ENCODE measurements at regions not wholly inside any gene's neighbourhood (a gene's known extent, or its start where the extent isn't known, plus 50 kb on each side); places are given as distances from the start of the nearest gene placed in this dataset.

GRCh38 chr3:181764544-181764943 lies 52.8 kb downstream of the SOX2 start:
- no peak for DNase-seq (ENCODE audit: low spot score)

DNA sequence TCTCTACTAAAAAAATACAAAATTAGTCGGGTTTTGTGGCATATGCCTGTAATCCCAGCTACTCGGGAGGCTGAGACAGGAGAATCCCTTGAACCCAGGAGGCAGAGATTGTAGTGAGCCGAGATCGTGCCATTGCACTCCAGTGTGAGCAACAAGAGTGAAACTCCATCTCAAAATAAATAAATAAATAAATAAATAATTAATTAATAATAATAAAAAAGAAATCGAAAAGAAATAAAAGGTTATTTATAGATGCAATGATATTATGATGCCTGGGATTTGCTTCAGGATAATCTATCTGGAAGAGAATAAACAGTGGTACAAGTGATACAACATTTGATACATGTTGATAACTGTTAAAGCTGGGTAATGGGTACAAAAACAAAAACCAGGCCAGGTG lies 58.6 kb downstream of the SOX2 start:
- DNase-seq (ENCODE audit: low spot score): no peak

DNA sequence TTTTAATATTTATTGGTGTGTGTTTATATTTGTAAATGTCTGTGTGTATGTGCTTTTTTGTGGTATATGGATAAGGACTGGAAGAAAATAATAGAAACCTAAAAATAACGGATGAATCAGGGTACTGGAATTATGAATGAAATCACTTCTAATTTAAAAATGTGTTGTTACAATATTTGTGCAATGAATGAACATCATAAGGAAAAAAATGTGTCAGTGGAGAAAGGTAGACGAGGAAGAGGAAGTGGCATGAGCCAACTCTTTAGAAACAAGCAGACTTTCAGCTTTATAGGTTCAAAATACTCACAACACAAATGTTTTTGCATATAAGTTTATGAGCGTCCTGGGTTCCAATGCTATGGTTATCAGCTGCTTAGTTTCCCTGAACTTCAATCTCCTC lies 59.4 kb downstream of the SOX2 start:
- no peak for DNase-seq (ENCODE audit: low spot score)

- DNase-seq (ENCODE audit: low spot score): no peak
Measured at GRCh38 chr3:181772166-181772565, 60.4 kb downstream of the SOX2 start.

GRCh38 chr3:181773921-181774320 lies 62.2 kb downstream of the SOX2 start:
- peak; percentile 33 for DNase-seq (ENCODE audit: low spot score)

GRCh38 chr3:181782306-181782954 lies 70.7 kb downstream of the SOX2 start:
- no peak for DNase-seq (ENCODE audit: low spot score)

GRCh38 chr3:181790561-181790960 lies 78.8 kb downstream of the SOX2 start:
- DNase-seq (ENCODE audit: low spot score): no peak

DNA sequence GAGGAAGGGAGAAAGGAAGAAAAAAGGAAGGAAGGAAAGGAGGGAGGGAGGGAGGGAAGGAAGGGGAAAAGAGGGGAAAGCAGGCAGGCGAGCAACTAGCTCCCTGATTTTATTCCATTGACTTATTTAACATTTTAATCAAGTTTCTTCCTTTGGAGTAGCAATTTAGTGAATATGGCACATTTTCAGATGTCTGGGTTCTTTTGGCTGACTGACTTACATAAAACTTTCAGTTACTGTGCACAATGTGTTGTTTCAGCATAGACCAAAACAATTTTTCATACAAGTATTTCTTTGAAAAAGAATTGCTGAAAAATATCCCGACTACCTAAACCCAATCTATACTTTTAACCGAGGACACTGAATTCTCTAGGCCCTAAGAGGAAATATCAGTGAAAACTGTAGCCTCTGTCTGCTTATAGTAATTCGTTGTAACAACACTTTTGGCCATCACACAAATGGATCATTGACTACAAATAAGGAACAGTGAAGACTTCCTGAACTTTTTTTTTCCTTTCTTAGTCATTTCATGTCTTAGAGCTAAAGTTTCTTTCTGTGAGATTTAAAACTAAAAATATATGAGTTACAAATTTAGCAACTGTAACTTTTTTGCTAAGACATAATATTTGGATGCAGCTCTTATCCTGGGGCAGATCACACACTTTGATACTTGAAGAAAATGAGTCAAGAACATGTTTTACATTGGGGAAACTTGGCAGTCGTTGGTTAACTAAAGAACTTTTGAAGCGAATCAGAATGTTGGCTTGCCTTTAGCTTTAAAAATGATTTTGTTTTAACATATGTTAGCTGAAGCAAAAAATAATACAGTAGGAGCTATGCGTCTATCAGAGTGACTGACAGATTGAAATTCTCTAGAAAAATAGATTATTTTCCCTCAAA lies 79.6 kb downstream of the SOX2 start:
- no peak for DNase-seq (ENCODE audit: low spot score)

DNA sequence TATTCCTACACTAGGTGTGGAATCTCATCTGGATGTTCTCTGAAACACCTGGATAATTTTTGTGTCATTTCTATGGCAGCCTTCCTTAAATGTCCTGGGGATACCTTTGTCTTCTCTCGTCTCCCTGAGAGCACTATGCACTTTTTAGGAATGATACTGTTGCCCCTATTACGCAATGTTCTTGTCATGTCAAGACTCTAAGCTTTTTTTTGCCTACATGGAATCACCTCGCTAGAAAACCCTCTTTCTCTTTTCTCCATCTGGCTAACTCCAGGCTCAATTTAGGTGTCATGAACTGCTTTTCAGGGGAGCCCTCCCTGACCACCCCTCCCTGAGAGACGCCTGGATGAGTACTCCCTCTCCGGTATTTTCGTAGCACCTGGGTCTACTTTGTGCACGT lies 81.3 kb downstream of the SOX2 start:
- DNase-seq (ENCODE audit: low spot score): no peak

GRCh38 chr3:181794011-181794790 lies 82.5 kb downstream of the SOX2 start:
- no peak for DNase-seq (ENCODE audit: low spot score)

DNA sequence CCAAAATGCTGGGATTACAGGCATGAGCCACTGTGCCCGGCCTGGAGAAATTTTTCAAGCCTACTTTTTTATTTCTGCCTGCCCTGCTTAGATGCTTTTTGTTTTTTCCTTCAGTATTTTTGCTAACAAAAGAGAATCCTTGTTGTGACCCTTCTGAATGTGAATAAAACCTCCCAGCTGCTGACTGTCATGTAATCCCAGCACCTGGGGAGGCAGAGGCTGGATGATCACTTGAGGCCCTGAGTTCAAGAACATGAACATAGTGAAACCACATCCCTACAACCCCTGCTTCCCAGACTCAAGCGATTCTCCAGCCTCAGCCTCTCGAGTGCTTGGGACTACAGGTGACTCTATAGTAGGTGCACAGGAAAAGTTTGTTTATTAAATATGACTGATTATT lies 84.9 kb downstream of the SOX2 start:
- no peak for DNase-seq (ENCODE audit: low spot score)

DNA sequence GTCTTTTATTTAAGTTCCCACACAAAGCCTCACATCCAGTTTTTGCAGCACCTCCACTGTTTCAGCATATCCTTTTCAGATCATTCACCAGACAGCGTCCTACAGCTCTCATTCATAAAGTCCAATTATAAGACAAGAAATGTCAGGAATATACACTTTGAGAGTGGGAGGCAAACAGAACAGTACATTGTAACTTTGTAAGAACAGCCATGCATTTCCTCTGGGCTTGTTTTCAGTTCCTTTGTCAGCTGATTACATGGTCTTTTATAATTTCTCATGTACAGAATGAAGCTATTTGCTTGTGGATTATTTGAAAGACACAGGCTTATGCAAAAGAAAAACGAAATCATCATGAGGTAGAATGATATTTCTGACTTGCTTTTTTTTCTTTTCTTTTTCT lies 85.7 kb downstream of the SOX2 start:
- no peak for DNase-seq (ENCODE audit: low spot score)

- peak; percentile 4 for DNase-seq (ENCODE audit: low spot score)
Measured at GRCh38 chr3:181805703-181806102, 94.0 kb downstream of the SOX2 start.

GRCh38 chr3:181808053-181808452 lies 96.3 kb downstream of the SOX2 start:
- no peak for DNase-seq (ENCODE audit: low spot score)

GRCh38 chr3:181823716-181824115 lies 112.0 kb downstream of the SOX2 start:
- no peak for DNase-seq (ENCODE audit: low spot score)

DNA sequence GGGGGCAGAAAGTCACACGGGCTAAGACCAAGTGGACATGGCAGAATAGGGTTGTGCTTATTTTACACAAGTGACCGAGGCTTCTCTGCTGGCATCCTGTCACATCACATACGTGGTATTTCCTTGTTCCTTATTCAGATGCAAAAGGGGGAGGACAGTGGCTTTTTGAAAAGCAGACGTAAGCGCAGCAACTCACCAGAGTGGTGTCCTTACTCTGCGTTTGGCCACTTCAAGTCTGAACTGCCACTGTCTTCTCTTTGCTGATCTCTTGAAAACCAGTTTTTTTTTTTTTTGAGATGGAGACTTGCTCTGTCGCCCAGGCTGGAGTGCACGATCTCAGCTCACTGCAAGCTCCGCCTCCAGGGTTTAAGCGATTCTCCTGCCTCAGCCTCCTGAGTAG lies 113.2 kb downstream of the SOX2 start:
- DNase-seq (ENCODE audit: low spot score): no peak

DNA sequence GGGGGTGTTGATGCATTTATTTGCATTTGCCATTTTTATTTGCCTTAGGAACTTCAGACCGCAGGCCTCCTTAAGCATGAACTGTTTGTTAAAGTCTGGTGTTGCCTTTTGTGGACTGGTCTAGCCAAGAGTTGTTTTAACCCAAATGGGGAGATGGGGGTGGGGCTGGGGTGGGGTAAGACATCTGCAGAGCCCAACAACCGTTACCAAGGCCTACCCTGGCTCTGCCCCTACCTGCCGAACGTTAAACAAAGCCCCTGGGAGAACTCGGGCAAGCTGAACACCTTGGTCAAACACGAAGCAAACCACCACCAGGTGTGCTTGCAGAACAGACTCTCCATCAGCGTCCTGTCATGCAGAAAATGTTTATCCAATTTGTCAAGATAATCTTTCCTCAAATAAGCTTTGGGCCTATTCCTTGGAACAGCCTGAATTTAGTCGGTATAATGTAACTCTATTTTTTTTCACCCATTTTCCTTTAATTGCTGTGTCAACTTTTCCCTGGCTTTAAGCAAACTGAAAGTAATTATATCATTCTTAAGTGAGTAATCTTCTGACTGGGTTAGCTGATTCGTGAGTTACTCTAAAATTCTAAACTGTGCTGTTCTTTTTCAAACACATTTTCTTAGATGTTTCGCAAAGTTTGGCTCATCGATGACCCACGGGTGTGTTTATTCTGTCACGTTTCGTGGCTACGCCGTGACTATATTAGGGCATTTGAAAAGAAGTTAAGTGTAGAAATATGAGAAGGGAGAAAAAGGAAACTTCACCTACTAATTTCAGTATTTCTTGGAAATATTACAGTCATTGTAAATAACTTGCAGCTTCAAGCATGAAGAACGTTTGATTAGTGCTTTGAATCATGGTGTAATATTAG lies 127.6 kb downstream of the SOX2 start:
- DNase-seq (ENCODE audit: low spot score): no peak

DNA sequence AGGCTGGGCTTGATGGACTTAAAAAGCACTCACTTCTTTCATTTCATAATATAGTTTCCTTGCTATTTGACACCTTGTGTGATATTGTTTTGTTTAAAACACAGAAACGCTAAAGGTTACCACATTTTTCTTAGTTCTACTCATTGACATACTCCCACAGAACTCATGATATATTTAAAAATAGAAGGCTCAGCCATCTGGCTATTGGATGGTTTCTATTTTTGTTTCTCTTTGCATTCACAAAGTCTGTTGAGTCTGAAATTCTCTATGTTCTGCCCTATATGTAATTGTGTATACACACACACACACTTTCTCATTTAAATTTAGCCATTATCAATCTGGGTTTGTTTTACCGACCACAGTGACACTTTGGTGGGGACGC lies 128.2 kb downstream of the SOX2 start:
- DNase-seq (ENCODE audit: low spot score): no peak

- DNase-seq (ENCODE audit: low spot score): no peak
Measured at GRCh38 chr3:181844211-181844610, 132.5 kb downstream of the SOX2 start.

DNA sequence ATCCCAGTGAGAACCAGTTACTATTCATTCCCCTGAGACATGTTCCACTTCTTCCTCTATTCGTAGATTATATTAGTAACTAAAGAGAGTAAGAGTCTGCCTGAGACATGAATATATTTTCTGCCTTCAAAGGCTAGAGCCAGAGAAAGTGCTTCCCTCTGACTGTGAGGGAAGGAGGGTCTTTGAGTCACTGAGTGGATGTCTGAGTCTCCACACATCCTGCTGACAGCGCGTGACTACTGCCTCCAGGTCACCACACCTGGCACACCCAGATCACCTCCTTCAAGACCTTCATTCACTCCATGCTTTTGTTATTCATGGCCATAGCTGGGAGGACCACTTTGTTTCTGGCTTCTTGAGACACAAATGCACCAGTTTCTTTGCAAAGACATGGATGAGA lies 135.6 kb downstream of the SOX2 start:
- no peak for DNase-seq (ENCODE audit: low spot score)

- DNase-seq (ENCODE audit: low spot score): no peak
Measured at GRCh38 chr3:181851063-181851462, 139.3 kb downstream of the SOX2 start.

DNA sequence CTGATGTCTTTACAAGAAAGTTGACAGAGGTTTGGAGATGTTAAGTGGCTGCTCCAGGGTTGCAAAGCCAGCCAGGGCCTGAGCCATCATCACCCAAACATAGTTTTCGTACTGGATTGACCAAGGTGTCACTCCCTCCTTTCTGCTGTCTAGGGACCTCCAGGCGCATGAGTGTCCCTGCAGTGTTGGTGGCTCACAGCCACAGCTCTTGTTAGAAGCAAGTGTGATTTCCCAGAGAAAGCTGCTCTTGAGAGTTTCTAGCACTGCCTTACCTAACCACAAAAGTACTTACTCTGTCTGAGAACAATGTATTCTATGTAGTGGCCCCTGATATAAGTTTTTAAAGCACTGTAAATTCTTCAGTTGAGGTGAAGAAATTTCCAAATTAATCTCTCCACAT lies 144.1 kb downstream of the SOX2 start:
- no peak for DNase-seq (ENCODE audit: low spot score)
